HG03342 (cell line): ENCODE measurements at regions not wholly inside any gene's neighbourhood (a gene's known extent, or its start where the extent isn't known, plus 50 kb on each side); places are given as distances from the start of the nearest gene placed in this dataset.

ENCODE experiments used
- ATAC-seq: cut with Tn5 transposase; IDR thresholded peaks from one replicate; pipeline ENCODE4 v1.9.1; 2021; ENCODE audit warnings: mild to moderate bottlenecking, moderate library complexity; ENCODE audit not compliant: unreplicated experiment

DNA sequence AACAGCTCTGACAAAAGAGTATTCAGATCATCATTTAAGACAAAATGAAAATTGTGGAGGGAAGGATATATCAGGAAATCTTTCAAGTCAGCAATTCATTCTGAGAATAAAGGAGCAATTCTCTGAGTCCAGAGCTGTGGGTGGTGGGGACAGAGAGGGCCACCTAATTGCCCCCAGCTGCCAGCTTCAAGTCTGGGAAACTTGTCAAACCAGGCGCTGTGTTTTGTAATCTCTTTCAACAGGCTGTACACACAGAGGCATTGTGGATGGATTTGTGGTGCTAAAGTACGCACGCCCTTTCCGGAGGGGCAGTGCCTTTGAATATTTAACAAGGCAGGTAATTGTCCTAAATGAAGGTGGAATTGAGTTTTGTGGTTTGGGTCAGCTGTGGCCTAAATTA is 591.1 kb upstream of the BOD1L1 start:
- ATAC-seq = no peak

DNA sequence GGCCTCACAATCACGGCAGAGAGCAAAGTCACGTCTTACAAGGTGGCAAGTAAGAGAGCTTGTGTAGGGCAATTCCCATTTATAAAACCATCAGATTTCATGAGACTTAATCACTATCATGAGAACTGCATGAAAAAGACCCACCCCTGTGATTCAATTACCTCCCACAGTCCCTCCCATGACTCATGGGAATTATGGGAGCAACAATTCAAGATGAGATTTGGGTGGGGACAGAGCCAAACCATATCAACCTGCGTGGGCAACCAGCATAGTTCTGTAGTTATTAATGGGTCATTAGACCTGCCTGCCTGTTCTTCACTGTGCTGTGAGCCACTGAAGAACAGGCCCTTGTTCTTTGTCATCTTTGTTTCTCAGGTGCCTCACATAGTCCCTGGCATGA is 593.7 kb upstream of the BOD1L1 start:
- ATAC-seq = no peak

DNA sequence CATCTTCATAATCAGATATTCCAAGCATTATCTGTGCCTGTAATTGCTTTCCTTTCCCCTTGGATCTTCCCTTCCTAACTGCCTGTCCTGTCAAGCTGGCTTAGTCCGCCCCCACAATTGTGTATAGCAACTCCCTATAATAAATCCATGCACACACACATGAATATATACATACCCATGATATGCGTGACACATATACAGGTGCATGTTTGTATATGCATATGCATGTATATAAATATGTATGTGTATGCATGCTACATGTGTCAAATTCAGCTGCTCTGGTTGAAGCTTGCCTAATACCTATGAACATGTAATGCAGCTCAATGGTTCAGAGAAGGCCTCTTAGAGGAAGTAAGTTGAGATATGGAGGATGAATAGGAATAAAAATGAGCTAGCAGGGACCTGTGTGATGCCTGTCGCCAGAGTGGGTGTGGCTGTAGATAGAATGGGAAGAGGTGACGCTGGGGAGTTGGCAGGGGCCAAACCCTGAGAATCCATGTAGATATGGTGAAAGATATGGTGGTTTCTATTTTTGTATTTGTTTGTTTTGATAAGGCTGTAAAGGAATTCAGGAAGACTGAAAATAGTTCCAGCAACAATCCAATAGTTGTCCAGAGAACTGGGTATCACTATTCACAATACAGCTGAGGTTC is 595.0 kb upstream of the BOD1L1 start:
- ATAC-seq = no peak

DNA sequence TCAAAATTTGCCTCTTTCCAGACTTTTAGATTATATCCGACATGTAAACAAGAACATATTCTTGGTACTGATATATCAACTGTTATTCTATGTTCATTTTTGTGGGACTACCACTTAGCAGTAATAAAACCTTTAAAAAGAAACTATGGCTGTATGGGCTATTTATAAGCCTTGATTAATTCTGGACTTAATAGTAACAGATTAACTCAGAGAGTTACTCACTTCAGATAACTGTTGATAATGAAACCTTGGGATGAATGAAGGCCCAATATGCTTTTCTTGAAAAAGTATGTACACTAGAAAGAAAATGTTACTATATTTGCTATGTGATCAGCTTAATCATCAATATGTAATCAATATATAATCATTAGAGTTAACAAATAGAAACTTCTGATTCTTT is 595.9 kb upstream of the BOD1L1 start:
- ATAC-seq = no peak

DNA sequence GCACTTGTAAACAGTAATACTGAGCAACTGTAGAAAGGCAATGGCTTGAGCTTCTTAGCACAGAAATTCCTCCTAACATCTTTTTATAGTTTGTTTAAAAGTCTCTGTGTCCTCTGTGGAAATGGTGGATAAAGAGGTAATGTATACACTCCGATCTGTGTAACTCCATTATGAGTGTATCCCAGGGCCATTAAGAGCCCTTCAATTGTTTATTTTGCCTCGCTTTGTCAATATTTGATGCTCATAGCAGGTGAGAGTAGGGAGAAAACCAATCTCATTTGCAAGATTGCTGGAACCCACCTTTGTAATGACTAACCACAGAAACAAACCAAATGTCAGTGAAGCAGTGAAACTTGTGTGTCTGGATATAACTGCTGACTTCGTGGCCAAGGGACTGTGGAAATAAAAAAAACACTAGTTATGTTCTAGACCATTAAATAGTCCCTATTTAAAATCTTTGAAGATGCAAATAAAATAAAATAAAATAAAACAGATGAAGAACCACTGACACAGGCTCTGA is 598.2 kb upstream of the BOD1L1 start:
- peak; percentile 44 for ATAC-seq

DNA sequence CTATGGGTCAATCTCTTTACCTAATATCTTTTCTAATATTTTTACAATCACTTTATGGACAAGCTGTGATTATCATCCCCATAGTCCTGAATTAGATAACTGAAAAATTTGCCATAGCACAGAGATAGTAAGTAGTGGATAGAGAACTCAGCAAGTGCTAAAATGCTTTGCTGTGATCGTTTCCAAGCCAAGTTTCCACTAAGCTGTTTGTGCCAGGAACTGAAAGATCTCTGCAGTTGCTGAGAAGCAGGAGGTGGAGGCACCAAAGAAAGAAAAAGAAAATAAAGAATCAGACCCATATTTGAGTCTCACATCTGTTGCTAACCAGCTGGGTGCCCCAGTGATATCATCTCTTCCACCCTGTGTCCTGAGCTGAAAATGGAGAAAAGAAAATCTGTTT is 605.6 kb upstream of the BOD1L1 start:
- ATAC-seq = no peak

DNA sequence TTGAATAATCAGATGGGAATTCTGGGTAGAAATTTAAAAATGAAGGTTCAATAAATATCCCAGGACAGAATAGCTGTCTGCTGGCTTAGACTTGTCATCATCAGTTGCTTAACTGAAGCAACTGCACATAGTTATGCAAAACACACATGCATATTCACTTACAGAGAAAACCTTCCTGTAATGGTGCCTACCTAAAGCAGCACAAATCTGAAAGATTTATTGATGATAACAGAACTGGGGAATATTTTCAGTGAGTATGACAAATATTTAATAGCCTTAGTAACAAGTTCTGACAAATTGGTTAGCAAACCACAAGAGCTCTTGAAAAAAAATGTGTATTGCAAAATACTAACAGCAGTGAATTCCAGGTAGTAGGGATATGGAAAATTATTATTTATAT is 606.8 kb upstream of the BOD1L1 start:
- ATAC-seq = no peak

DNA sequence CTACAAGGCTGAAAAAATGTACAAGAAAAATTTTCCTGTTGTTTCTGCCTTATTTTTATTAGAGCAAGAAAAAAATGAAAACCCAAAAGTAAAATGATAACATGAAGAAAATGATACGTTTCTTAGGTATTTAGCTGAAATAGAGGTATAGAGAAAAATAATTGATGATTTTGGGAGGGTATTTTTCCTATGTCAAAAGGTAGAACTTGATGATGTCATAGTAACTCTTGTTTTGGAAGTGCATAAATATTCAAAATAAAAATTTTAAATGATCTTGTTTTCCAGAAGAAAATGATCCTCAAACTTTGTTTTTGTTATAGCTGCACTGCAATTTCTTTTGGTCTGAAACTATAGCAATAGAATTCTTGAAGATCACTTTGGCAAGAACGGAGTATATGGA is 608.8 kb upstream of the BOD1L1 start:
- no peak for ATAC-seq

DNA sequence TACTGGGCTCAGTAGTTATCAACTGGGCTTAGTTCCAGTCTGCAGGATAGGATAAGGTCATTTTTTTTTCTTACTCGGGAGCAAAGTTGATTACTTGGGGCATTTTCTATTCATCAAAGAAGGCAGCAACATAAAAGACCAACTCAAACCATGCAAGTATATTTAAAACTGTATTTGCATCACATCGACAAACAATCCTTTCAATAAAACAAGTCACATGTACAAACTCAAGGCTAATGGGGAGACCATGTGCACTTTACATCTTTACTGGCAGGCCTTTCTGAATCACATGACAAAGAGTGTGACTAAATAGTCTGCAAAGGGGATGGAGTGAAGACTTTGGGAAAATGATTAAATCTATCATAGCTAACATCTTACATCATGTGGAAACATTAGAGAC is 610.4 kb upstream of the BOD1L1 start:
- ATAC-seq = no peak

DNA sequence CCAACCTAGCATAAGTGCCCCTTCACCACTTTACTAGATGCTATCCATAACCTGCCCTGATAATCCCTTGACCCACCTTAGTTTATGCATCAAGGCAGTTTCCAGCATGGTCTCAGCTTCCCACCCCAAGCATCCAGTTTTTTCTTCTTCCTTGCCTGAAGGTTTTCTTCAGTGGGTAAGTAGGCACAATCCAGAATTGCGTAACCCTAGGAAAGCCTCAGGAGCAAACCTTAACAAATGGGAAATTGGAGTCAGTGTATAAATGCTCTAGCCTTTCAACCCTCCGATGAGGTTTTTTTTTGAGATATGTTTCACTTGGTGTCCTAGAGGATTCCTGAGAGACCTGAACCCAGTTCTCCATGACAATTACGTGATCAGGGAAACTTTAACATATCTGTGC is 614.0 kb upstream of the BOD1L1 start:
- ATAC-seq = no peak

DNA sequence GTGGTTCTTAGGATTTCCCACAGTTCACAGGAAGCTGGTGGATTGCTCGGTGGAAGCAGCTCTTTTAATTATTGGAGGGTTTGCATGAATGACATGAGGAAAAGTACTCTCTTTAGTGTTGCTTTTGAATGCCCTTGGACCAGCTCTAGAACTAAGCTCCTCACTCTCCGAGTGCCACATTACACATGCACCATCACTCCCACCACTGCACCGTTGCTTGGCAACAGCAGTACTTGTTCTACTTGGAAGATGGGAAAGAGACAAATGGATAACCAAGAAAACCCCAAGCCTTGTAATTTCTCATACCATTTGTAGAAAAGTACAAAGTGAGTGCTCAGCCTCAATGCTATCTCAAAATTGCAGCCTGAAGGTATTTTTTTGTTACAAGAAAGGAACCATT is 620.2 kb upstream of the BOD1L1 start:
- ATAC-seq = no peak

DNA sequence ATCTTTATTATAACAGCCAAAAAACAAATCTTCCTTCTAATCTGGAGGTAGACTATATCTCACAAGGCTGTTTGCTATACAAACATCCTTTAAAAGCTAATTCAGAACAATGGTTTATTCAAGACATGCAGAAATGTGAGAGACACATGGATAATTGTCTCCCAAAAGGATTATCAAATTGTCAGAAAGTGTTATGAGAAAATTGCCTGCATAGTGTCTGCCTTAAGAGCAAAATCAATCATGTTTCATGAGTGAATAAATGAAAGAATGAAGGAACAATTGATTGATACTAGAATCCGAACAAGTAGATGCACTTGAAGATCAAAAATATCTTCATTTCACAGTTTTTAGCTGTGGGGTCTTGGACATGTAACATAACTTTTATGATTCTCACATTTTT is 621.7 kb upstream of the BOD1L1 start:
- ATAC-seq = no peak

DNA sequence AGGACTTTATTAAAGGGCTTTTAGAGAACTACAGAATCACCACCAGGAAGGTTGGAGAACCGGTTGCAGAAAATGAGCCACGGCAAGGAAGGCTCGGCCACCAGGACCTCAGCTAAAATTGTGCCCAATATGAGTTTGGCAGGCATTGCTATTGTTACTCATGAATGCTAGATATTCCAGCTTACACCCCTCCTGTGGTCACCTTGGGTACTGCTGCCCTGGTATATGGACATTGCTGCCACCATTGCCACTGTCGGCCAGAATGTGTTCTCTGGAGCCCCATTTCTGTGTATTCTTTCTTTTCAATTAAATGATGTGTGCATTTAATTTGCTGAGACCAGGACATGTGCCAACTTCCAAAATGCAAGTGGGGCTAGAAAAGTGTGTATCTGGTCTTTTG is 626.7 kb upstream of the BOD1L1 start:
- ATAC-seq = peak; percentile 77

DNA sequence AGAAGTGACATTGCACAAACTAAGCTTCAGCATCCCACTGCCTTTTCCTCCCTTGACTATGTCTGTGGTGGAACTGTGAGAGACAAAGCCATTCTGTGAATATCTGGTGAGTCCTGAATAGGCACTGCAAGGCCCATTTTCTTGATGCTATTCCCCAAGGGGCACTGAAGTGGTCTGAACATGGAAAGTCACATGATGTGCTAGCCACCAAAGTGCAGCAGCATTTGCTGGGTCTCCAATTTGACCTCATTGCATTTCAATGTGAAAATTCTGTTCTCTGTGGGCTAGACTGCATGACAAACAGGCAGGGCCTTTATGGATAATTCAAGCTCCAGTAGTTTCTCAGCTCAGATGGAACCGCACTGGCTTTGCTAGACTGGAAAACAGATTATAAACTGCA is 627.4 kb upstream of the BOD1L1 start:
- ATAC-seq = no peak

DNA sequence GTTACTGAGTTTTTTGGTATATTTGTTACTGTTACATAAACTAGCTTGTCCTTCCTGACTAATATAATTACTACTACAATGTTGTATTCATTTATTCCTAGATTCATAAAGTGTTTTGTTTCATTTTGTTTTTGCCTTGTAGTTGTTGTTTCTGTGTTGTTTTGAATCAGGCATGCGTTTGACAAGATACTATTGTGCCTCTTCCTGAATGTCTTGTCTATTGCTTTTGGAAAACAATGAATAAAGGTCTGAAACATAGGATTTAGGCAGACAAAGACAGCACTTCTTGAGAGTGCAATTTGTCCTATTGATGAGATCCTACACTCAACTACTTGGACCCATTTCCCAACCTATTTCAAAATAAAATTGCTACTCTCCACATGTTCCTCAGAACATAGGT is 630.4 kb upstream of the BOD1L1 start:
- ATAC-seq = no peak

DNA sequence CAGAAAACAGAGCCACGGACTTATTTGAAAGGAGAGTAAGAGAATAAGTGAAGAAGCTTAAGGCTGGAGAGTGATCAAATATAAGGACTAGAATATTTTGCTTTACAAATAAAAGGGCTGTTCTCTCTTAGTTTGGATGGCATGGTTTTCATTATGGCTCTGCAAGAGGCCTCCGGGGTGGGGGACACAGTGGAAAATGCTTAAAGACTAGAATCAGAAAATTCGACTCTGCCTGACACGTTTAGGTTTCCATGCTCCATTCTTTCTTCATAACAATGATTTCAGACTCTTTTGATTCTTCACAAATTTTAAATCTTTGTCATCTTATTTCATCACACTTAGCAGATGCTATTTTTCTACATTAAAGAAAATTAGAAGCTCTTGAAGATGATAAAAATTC is 632.4 kb upstream of the BOD1L1 start:
- ATAC-seq = no peak

DNA sequence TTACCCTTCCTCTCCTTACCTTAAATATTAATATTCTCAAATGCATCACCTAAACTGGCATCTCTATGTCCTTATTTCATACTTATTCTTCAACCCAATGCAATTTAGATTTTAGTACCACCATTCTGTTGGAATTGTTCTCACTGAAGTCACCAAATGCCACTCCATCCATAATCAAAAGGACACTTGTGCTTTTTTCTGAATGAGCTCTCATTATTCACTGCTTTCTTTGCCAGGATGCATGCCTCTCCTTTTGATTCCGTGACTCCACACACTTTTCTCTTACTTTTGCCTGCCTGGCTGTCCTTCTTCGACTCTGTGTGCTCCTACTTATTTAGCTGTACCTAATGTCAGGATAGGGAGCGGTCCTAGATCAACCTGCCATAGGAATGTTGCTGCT is 633.1 kb upstream of the BOD1L1 start:
- ATAC-seq = no peak

DNA sequence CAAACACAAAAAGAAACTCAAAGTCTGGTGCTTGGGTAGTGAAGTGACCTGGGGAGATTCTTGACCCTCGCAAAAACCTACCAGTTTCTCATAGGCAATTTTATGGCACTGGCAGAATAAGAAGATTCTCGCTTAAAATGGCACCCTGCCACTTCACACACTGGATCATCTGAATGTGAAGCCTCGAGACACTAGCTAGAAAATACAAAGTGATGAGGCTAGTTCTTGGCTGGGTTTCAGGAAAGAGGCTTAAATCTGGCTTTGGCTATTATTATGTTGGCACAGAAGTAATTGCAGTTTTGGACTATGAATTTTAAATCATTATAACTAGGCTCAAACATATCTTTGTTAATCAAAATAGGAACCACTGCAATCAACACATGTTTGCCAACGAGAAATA is 634.7 kb upstream of the BOD1L1 start:
- ATAC-seq = no peak

DNA sequence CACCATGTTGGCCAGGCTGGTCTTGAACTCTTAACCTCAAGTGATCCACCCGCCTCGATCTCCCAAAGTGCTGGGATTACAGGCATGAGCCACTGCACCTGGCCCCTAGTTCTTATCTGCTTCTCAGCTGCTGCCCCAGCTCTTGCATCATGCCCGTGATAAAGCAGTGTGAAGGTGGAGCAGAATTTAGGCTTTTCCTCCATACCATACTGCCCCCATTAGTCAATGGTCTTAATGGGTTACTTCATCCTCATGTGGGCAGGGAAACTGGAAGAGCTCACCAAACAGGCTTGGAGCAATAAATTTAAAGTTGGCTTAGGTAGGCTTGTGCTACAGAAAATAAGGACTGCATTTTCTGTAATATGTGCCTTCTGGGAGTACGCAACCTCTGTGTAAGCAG is 636.9 kb upstream of the BOD1L1 start:
- ATAC-seq = no peak

DNA sequence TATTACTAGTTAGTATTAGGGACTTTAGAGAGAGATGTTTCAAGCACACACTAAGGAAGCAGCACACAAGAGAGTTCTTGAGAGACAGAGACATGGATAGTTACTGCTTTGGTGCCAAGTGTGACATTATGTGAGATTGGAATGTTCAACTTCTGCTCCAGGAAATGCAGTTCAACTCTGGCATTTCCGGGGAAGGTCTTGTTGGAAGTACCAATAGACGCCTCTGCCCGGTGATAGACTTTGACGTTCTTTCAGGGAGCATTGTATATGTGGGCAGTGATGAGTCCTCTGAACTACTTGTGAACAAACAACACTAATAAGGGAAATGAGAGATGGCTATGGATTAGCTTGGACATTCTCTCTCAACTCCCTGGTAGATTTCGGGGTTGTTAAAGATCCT is 638.1 kb upstream of the BOD1L1 start:
- no peak for ATAC-seq

DNA sequence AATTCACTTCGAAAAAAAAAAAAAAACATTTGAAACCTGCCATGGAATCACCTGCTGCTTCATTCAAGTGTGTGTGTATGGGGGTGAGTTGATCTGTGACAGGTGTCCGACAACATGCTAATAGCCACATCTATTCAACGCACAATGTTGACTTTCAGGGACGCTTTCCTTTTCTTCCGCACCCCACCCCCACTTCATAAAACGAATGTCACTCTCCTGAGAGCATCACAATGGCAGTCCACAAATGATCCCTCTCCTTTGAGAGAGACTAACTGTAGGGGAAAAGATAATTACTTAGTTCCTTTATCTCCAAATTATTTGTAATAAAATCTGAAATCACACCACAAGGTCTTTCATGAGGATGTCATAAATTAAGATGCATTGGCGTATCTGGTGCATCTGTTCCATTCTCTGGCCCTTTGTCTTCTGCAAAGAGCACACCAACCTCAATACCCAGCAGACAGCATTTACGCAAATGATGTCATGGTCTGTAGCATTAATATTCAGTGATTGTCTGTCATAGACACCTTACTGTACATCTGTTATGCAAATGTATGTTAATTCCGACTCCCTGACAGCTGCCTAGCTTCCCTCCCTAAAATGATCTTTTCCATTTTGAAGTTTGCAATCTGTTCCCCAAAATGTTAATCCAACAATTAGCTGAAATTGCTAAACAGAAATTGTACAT is 640.0 kb upstream of the BOD1L1 start:
- no peak for ATAC-seq

DNA sequence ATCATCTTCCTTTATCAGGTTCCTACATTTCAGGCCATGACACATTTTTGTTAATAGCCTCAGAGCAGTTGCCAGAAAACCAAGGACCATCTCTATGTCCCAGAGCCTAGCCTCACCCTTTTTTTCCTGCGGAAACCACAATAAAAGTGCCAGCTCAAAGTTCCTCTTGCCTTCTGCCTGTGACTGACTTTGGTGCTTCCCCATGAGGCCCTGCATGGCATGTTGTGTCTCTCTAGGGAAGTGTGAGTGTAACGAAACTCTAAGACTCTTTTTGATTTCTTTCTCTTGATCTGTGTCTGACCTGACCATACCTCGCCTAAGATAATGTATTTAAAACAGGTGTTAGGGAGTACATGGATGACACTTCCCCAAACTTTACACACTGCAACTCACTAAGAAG is 642.3 kb upstream of the BOD1L1 start:
- ATAC-seq = no peak

DNA sequence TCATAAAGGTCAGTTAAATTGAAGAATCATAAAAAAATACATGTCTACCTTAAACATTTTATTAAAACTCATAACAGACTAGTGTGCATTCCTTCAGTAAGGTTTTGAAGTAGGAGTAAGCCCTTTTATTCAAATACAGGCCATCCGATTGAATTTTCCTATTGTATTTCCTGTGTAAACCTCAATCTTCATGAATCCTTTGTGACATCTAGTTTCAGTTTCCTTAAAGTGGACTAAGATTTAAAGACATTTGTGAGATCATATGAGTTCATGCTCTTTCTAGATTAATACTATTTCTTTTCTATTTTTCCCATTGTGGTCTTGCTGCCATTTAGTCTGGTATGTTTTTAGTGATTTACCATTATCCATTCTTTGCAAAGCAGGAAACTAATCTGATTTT is 644.7 kb upstream of the BOD1L1 start:
- no peak for ATAC-seq
